HAP-1 (cell line): ENCODE measurements at regions not wholly inside any gene's neighbourhood (a gene's known extent, or its start where the extent isn't known, plus 50 kb on each side); places are given as distances from the start of the nearest gene placed in this dataset.
"Not testable (repeated sequence)": the region's sequence is repeated elsewhere in the genome, so short reads cannot be mapped to it uniquely, and the experiment has no call there.

Source experiments
- DNase-seq, 2 experiments: peaks; one replicate each; pipeline ENCODE4 v3.0.0-alpha.2; 2016 to 2020; ENCODE audit warnings: low spot score in 2 of 2
- H3K27me3 ChIP-seq: fragments of 250-450 bp; sonication (Bioruptor Pico); 2 replicates; pipeline ENCODE4 v1.5.1; 2020; ENCODE audit warnings: low read depth, mild to moderate bottlenecking, moderate library complexity
- H3K36me3 ChIP-seq: fragments of 250-450 bp; sonication (Bioruptor Pico); replicated peaks from 2 replicates; pipeline ENCODE4 v1.5.1; 2020; ENCODE audit warnings: mild to moderate bottlenecking
- H3K4me1 ChIP-seq: fragments of 250-450 bp; sonication (Bioruptor Pico); 2 replicates; pipeline ENCODE4 v1.5.1; 2020; ENCODE audit warnings: mild to moderate bottlenecking
- H3K4me3 ChIP-seq: fragments of 250-450 bp; sonication (Bioruptor Pico); 2 replicates; pipeline ENCODE4 v1.5.1; 2020; ENCODE audit warnings: mild to moderate bottlenecking, moderate library complexity
- H3K9me3 ChIP-seq: fragments of 250-450 bp; sonication (Bioruptor Pico); 2 replicates; pipeline ENCODE4 v1.5.1; 2020; ENCODE audit warnings: mild to moderate bottlenecking, moderate library complexity
- in situ Hi-C: fragments of 300-500 bp; cut with MboI; formaldehyde crosslinking; loops from 3 replicates; pipeline ENCODE4 v1.14.3; 2020; ENCODE audit warnings: low sequenced_read_pairs, inconsistent platforms, mixed read lengths

- H3K27me3 ChIP-seq, H3K4me3 ChIP-seq, H3K4me1 ChIP-seq, H3K9me3 ChIP-seq, DNase-seq, H3K36me3 ChIP-seq, in situ Hi-C loops: not testable (repeated sequence)
Observed at GRCh38 chr4:49117951-49118350, 131.9 kb downstream of the CWH43 start.

- H3K27me3 ChIP-seq, H3K9me3 ChIP-seq, H3K4me3 ChIP-seq, H3K4me1 ChIP-seq, DNase-seq, in situ Hi-C loops, H3K36me3 ChIP-seq: not testable (repeated sequence)
Observed at GRCh38 chr4:49118379-49119212, 132.5 kb downstream of the CWH43 start.

GRCh38 chr4:49119345-49119744, 133.3 kb downstream of the CWH43 start:
- H3K9me3 ChIP-seq, H3K36me3 ChIP-seq, in situ Hi-C loops, H3K27me3 ChIP-seq, DNase-seq, H3K4me1 ChIP-seq, H3K4me3 ChIP-seq: not testable (repeated sequence)

- H3K27me3 ChIP-seq, H3K36me3 ChIP-seq, H3K4me1 ChIP-seq, H3K4me3 ChIP-seq, H3K9me3 ChIP-seq, in situ Hi-C loops: not testable (repeated sequence)
- peak in 1 of 2 experiments; percentile 51 for DNase-seq
Observed at GRCh38 chr4:49120042-49120779, 134.1 kb downstream of the CWH43 start.

GRCh38 chr4:49120804-49121203, 134.7 kb downstream of the CWH43 start:
- in situ Hi-C loops, H3K4me1 ChIP-seq, H3K27me3 ChIP-seq, H3K4me3 ChIP-seq, H3K36me3 ChIP-seq, H3K9me3 ChIP-seq: not testable (repeated sequence)
- DNase-seq = peak in 1 of 2 experiments; percentile 82

- H3K9me3 ChIP-seq, in situ Hi-C loops, H3K36me3 ChIP-seq, H3K27me3 ChIP-seq, H3K4me3 ChIP-seq, DNase-seq, H3K4me1 ChIP-seq: not testable (repeated sequence)
Observed at GRCh38 chr4:49126443-49126842, 140.4 kb downstream of the CWH43 start.

GRCh38 chr4:49126858-49127257, 140.8 kb downstream of the CWH43 start:
- H3K27me3 ChIP-seq, H3K36me3 ChIP-seq, in situ Hi-C loops, H3K9me3 ChIP-seq, H3K4me1 ChIP-seq, DNase-seq, H3K4me3 ChIP-seq: not testable (repeated sequence)

GRCh38 chr4:49129385-49129784, 143.3 kb downstream of the CWH43 start:
- H3K27me3 ChIP-seq, DNase-seq, H3K4me1 ChIP-seq, H3K4me3 ChIP-seq, H3K9me3 ChIP-seq, in situ Hi-C loops, H3K36me3 ChIP-seq: not testable (repeated sequence)

GRCh38 chr4:49129870-49130269, 143.8 kb downstream of the CWH43 start:
- H3K9me3 ChIP-seq, H3K36me3 ChIP-seq, H3K27me3 ChIP-seq, DNase-seq, H3K4me3 ChIP-seq, H3K4me1 ChIP-seq, in situ Hi-C loops: not testable (repeated sequence)

GRCh38 chr4:49130724-49131123, 144.6 kb downstream of the CWH43 start:
- H3K4me1 ChIP-seq, H3K4me3 ChIP-seq, DNase-seq, H3K9me3 ChIP-seq, in situ Hi-C loops, H3K36me3 ChIP-seq, H3K27me3 ChIP-seq: not testable (repeated sequence)

- H3K27me3 ChIP-seq, in situ Hi-C loops, H3K4me3 ChIP-seq, H3K9me3 ChIP-seq, H3K36me3 ChIP-seq, H3K4me1 ChIP-seq, DNase-seq: not testable (repeated sequence)
Observed at GRCh38 chr4:49137043-49137442, 151.0 kb downstream of the CWH43 start.

- DNase-seq, H3K4me1 ChIP-seq, H3K36me3 ChIP-seq, in situ Hi-C loops, H3K27me3 ChIP-seq, H3K9me3 ChIP-seq, H3K4me3 ChIP-seq: not testable (repeated sequence)
Observed at GRCh38 chr4:49137961-49138360, 151.9 kb downstream of the CWH43 start.

GRCh38 chr4:49138818-49139217, 152.7 kb downstream of the CWH43 start:
- H3K36me3 ChIP-seq = not testable (repeated sequence)

GRCh38 chr4:49139513-49139912, 153.4 kb downstream of the CWH43 start:
- H3K36me3 ChIP-seq, in situ Hi-C loops, H3K9me3 ChIP-seq, H3K27me3 ChIP-seq, H3K4me1 ChIP-seq, DNase-seq, H3K4me3 ChIP-seq: not testable (repeated sequence)

More at GRCh38 chr4:49138818-49139217, 152.7 kb downstream of the CWH43 start:
- H3K4me3 ChIP-seq, H3K27me3 ChIP-seq, in situ Hi-C loops, H3K9me3 ChIP-seq, H3K4me1 ChIP-seq, DNase-seq: not testable (repeated sequence)
